ENCODE measurements at regions not wholly inside any gene's neighbourhood (a gene's known extent, or its start where the extent isn't known, plus 50 kb on each side); places are given as distances from the start of the nearest gene placed in this dataset.

DNA sequence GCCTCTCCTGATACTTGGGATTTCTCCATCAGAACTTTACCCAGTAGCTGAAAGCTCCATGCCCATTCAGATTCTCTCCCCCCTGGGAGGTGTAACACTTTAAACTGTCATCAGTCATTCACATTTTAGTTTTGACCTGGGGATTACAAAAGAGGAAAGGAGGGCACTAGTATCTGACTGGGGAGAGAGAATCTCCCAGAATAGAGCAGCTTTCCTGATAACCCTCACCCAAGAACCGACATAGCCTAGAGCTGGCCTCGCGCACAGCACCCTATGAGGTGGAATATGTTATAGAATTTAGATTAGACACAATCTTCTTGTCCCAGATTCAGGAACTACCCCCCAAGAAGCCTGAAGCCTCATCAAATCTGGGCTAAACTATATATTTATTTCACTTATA is 950.2 kb upstream of the TENM3 start:
- Mint-ChIP-seq H3K27me3 (ENCODE audit: insufficient read depth, unreplicated experiment) (peaks cover 12% of the 10 kb centered on the region), H3K36me3 (ENCODE audit: insufficient read depth, unreplicated experiment) (no peaks in the 10 kb centered on the region), H3K9me3 (ENCODE audit: unreplicated experiment) (no peaks in the 10 kb centered on the region), H3K4me3 (ENCODE audit: unreplicated experiment) (no peak overlapping the region), H3K4me1 (ENCODE audit: low read depth, unreplicated experiment) (no peaks in the 10 kb centered on the region), H3K27ac (ENCODE audit: unreplicated experiment) (no peak overlapping the region)
- TF ChIP-seq, protein P1, sequence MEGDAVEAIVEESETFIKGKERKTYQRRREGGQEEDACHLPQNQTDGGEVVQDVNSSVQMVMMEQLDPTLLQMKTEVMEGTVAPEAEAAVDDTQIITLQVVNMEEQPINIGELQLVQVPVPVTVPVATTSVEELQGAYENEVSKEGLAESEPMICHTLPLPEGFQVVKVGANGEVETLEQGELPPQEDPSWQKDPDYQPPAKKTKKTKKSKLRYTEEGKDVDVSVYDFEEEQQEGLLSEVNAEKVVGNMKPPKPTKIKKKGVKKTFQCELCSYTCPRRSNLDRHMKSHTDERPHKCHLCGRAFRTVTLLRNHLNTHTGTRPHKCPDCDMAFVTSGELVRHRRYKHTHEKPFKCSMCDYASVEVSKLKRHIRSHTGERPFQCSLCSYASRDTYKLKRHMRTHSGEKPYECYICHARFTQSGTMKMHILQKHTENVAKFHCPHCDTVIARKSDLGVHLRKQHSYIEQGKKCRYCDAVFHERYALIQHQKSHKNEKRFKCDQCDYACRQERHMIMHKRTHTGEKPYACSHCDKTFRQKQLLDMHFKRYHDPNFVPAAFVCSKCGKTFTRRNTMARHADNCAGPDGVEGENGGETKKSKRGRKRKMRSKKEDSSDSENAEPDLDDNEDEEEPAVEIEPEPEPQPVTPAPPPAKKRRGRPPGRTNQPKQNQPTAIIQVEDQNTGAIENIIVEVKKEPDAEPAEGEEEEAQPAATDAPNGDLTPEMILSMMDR (IDR thresholded peaks at IDR 0.05; ENCODE audit: insufficient read depth in 1 of 2, low read depth in 1 of 2, low read length in 1 of 2, severe bottlenecking in 1 of 2, unreplicated experiment in 1 of 2) = no peak
- DNase-seq = no peak
- no TSS peak for BruUV-seq (replicated peaks)
- ChIA-PET CTCF (no interaction called here), POLR2A (no interaction called here)
- Histone ChIP-seq H3K4me1 (no peaks in the 10 kb centered on the region), H3K36me3 (ENCODE audit: control insufficient read depth, insufficient read depth, low read length) (no peaks in the 10 kb centered on the region), H3K27me3 (replicated peaks; ENCODE audit: control insufficient read depth, insufficient read depth, low read length) (no peaks in the 10 kb centered on the region; the same call in 1 of the 2 replicates), H3K4me3 (ENCODE audit: low read depth, low read length) (no peak overlapping the region), H3K9me3 (no peaks in the 10 kb centered on the region)
- intact Hi-C loops (cut with micrococcal nuclease; ENCODE audit: unreplicated experiment) = no loop called here

DNA sequence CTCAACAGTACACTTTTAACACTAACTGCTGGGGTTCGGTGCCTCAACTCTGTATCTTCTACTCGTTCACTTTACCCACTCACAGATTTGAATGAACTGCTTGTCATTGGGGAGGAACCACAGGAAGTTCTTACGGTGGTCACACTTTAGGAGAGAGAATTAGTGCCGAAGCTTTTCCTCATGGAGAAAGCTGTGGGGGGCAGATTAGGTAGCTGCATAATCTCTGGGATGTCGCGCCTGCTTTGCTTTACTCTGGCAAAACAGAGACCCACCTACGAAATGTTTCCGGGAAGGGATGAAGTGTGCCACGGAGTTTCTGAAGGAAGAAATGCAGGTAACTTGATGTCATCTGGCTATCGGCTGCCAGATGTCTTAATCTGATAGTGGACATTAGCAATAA is 949.7 kb upstream of the TENM3 start:
- POLR2A ChIA-PET = no interaction called here
- no peak overlapping the region for H3K4me3 Mint-ChIP-seq (ENCODE audit: unreplicated experiment)

DNA sequence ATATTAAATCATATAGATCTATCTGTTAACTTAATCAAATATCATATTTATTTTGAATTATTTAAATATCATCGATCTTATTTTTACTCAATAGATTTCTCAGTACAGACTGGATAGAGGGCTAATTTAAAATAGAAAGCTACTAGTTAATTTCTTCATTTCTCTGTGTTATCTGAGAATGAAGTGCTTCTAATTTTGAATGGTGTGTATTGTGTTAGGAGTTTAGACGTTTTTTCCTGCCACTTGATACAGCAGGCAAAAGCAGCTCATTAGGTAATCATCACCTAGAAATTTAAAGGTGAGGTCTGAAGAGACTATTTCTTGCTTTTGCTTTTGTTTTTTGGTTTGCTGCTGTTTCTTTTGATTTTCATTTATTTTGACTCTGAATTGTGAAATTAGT is 948.8 kb upstream of the TENM3 start:
- BruUV-seq (replicated peaks) = no TSS peak
- intact Hi-C loops (cut with micrococcal nuclease; ENCODE audit: unreplicated experiment) = no loop called here
- ChIA-PET POLR2A (interaction anchor here (0.6 kb wide), 1 partner anchor 61 kb away, joined by 4 read pairs; no protein-coding TSS in a partner anchor), CTCF (no interaction called here)
- Mint-ChIP-seq H3K9me3 (ENCODE audit: unreplicated experiment) (no peaks in the 10 kb centered on the region), H3K36me3 (ENCODE audit: insufficient read depth, unreplicated experiment) (no peaks in the 10 kb centered on the region), H3K27ac (ENCODE audit: unreplicated experiment) (no peak overlapping the region), H3K27me3 (ENCODE audit: insufficient read depth, unreplicated experiment) (peaks cover 10% of the 10 kb centered on the region), H3K4me1 (ENCODE audit: low read depth, unreplicated experiment) (no peaks in the 10 kb centered on the region), H3K4me3 (ENCODE audit: unreplicated experiment) (no peak overlapping the region)
- H3K4me3 ChIP-seq (ENCODE audit: low read depth, low read length) = no peak overlapping the region
- DNase-seq = no peak
- H3K9me3 ChIP-seq = no peaks in the 10 kb centered on the region
- no peaks in the 10 kb centered on the region for H3K36me3 ChIP-seq (ENCODE audit: control insufficient read depth, insufficient read depth, low read length)
- TF ChIP-seq, protein P1 (IDR thresholded peaks at IDR 0.05; ENCODE audit: insufficient read depth in 1 of 2, low read depth in 1 of 2, low read length in 1 of 2, severe bottlenecking in 1 of 2, unreplicated experiment in 1 of 2) = no peak
- H3K4me1 ChIP-seq = no peaks in the 10 kb centered on the region
- no peaks in the 10 kb centered on the region; the same call in 1 of the 2 replicates for H3K27me3 ChIP-seq (replicated peaks; ENCODE audit: control insufficient read depth, insufficient read depth, low read length)

More for the DNA sequence above, 949.7 kb upstream of the TENM3 start:
- H3K27me3 ChIP-seq (replicated peaks; ENCODE audit: control insufficient read depth, insufficient read depth, low read length) = no peaks in the 10 kb centered on the region; the same call in 1 of the 2 replicates
- H3K36me3 ChIP-seq (ENCODE audit: control insufficient read depth, insufficient read depth, low read length) = no peaks in the 10 kb centered on the region
- Mint-ChIP-seq H3K36me3 (ENCODE audit: insufficient read depth, unreplicated experiment) (no peaks in the 10 kb centered on the region), H3K9me3 (ENCODE audit: unreplicated experiment) (no peaks in the 10 kb centered on the region), H3K27me3 (ENCODE audit: insufficient read depth, unreplicated experiment) (peaks cover 12% of the 10 kb centered on the region), H3K27ac (ENCODE audit: unreplicated experiment) (no peak overlapping the region), H3K4me1 (ENCODE audit: low read depth, unreplicated experiment) (no peaks in the 10 kb centered on the region)
- BruUV-seq (replicated peaks) = no TSS peak
- no peaks in the 10 kb centered on the region for H3K9me3 ChIP-seq
- TF ChIP-seq, protein P1 (IDR thresholded peaks at IDR 0.05; ENCODE audit: insufficient read depth in 1 of 2, low read depth in 1 of 2, low read length in 1 of 2, severe bottlenecking in 1 of 2, unreplicated experiment in 1 of 2) = no peak
- no peak overlapping the region for H3K4me3 ChIP-seq (ENCODE audit: low read depth, low read length)
- intact Hi-C loops (cut with micrococcal nuclease; ENCODE audit: unreplicated experiment) = no loop called here
- CTCF ChIA-PET = no interaction called here
- no peaks in the 10 kb centered on the region for H3K4me1 ChIP-seq
- DNase-seq = no peak

All from Caco-2 (cell line).